ENCODE measurements at regions not wholly inside any gene's neighbourhood (a gene's known extent, or its start where the extent isn't known, plus 50 kb on each side); places are given as distances from the start of the nearest gene placed in this dataset.

GRCh38 chr6:112002307-112002706 is 51.6 kb upstream of the CCN6 start:
- H3T11ph ChIP-seq (ENCODE audit: low read length), result no peak overlapping the region
- no peak overlapping the region for H3K4me2 ChIP-seq (ENCODE audit: insufficient read depth, insufficient read length, low read length)
- H3K79me2 ChIP-seq (ENCODE audit: insufficient read depth, low read length), result no peaks in the 10 kb centered on the region
- H2BK5ac ChIP-seq (ENCODE audit: insufficient read length, low read length), result no peak overlapping the region
- DNase-seq, result no peak
- H3K23me2 ChIP-seq (ENCODE audit: insufficient read length, low read depth, low read length, poor library complexity, severe bottlenecking), result no peaks in the 10 kb centered on the region
- no peak overlapping the region for H3K4ac ChIP-seq (ENCODE audit: low read depth, low read length)
- H2BK15ac ChIP-seq (ENCODE audit: low read depth, low read length), result no peak overlapping the region
- no peak overlapping the region for H4K5ac ChIP-seq (ENCODE audit: insufficient read length, low read depth, low read length)
- no peak overlapping the region for H2BK20ac ChIP-seq (ENCODE audit: low read depth, low read length, poor library complexity, severe bottlenecking)
- Mint-ChIP-seq H3K9me3 (no peaks in the 10 kb centered on the region), H3K4me1 (peaks cover 5 to 12% of the 10 kb centered on the region in 2 experiments), H3K27me3 (ENCODE audit: low read depth) (peaks cover 1% of the 10 kb centered on the region; the same call in 1 of the 2 replicates), H3K27ac (no peak overlapping the region), H3K36me3 (ENCODE audit: insufficient read depth in 1 of 3, low read depth in 3 of 3) (no peaks in the 10 kb centered on the region), H3K4me3 (no peak overlapping the region)
- H3K23ac ChIP-seq (ENCODE audit: insufficient read length, low read depth, low read length), result no peak overlapping the region
- no peak overlapping the region for H3K14ac ChIP-seq (ENCODE audit: insufficient read depth, low read length)
- H3K79me1 ChIP-seq (ENCODE audit: insufficient read depth, low read depth, low read length, poor library complexity, severe bottlenecking), result no peaks in the 10 kb centered on the region
- H4K20me1 ChIP-seq (ENCODE audit: control insufficient read depth, insufficient read depth, insufficient read length), result no peaks in the 10 kb centered on the region
- H3K56ac ChIP-seq (ENCODE audit: insufficient read length, low read depth, low read length), result no peak overlapping the region
- H2AK5ac ChIP-seq (ENCODE audit: insufficient read length, low read length), result no peak overlapping the region
- H3K4me1 ChIP-seq (ENCODE audit: insufficient read depth, low read length), result no peaks in the 10 kb centered on the region
- no peak overlapping the region for H2BK120ac ChIP-seq (ENCODE audit: low read depth, low read length, poor library complexity, severe bottlenecking)
- no peaks in the 10 kb centered on the region for H3K27me3 ChIP-seq (ENCODE audit: insufficient read depth, low read length)
- no peak overlapping the region for H4K91ac ChIP-seq (ENCODE audit: insufficient read length, low read depth, low read length)
- H3K27ac ChIP-seq (ENCODE audit: insufficient read length, low read depth, low read length), result no peak overlapping the region
- no peak overlapping the region for H2AFZ ChIP-seq (ENCODE audit: low read length)
- TF ChIP-seq CTCF (conservative IDR thresholded peaks at IDR 0.05), result no peak
- H3K18ac ChIP-seq (ENCODE audit: insufficient read length, low read depth, low read length), result no peak overlapping the region
- no peaks in the 10 kb centered on the region for H3K9me3 ChIP-seq (ENCODE audit: control insufficient read depth, low read depth, low read length)
- H3K9ac ChIP-seq (ENCODE audit: extremely low read depth, insufficient read length, low read length), result no peak overlapping the region
- no peak overlapping the region for H2BK12ac ChIP-seq (ENCODE audit: insufficient read length, low read depth, low read length)
- WGBS (ENCODE audit: extremely low coverage, insufficient read length, low lambda C conversion rate), result no CpG with 5 or more reads among the region's 1 CpG
- H4K8ac ChIP-seq (replicated peaks; ENCODE audit: insufficient read length, low read depth, low read length), result no peak overlapping the region

Data from H9 (cell line).